Upper lobe of right lung (tissue), 1 donor: ENCODE measurements at regions not wholly inside any gene's neighbourhood (a gene's known extent, or its start where the extent isn't known, plus 50 kb on each side); places are given as distances from the start of the nearest gene placed in this dataset.

Source experiments
- ATAC-seq: fragments of 200-7000 bp; cut with Tn5 transposase; one replicate; pipeline ENCODE4 v1.9.1; 2020; ENCODE audit warnings: mild to moderate bottlenecking, moderate library complexity
- DNase-seq: peaks from one replicate; pipeline ENCODE4 v3.0.0-alpha.2; 2020
- H3K27ac ChIP-seq: fragments of 200-600 bp; one replicate; pipeline ENCODE4 v1.8.0; 2022
- H3K27me3 ChIP-seq: fragments of 200-600 bp; one replicate; pipeline ENCODE4 v1.8.0; 2022; ENCODE audit warnings: mild to moderate bottlenecking
- H3K36me3 ChIP-seq: fragments of 200-600 bp; one replicate; pipeline ENCODE4 v1.8.0; 2022
- H3K4me1 ChIP-seq: fragments of 200-600 bp; one replicate; pipeline ENCODE4 v1.8.0; 2022
- H3K4me3 ChIP-seq: fragments of 200-600 bp; one replicate; pipeline ENCODE4 v1.8.0; 2022; ENCODE audit warnings: mild to moderate bottlenecking
- H3K9me3 ChIP-seq: fragments of 200-600 bp; one replicate; pipeline ENCODE4 v1.8.0; 2022
- CTCF ChIP-seq: fragments of 200-600 bp; IDR thresholded peaks from one replicate; pipeline ENCODE4 v1.8.0; 2022; ENCODE audit warnings: antibody characterized with exemption
- intact Hi-C: fragments of 100-400 bp; cut with DNase I; formaldehyde crosslinking; loops from one replicate; pipeline ENCODE4 v1.11.0; 2022
- donor health status: DM: no; HTN: yes; CAD: no; lungs with severe emphysema.

GRCh38 chr1:96157101-96157500 lies 564.5 kb upstream of the PTBP2 start:
- H3K27ac ChIP-seq, result no peak overlapping the region
- H3K4me3 ChIP-seq, result no peak overlapping the region
- ATAC-seq (no peak), DNase-seq (no peak)
- H3K36me3 ChIP-seq, result no peaks in the 10 kb centered on the region
- intact Hi-C loops, result no loop called here
- H3K9me3 ChIP-seq, result peaks cover 4% of the 10 kb centered on the region
- no peak for TF ChIP-seq CTCF
- H3K27me3 ChIP-seq, result no peaks in the 10 kb centered on the region
- no peaks in the 10 kb centered on the region for H3K4me1 ChIP-seq

GRCh38 chr1:96159379-96159778 lies 562.2 kb upstream of the PTBP2 start:
- no peak for DNase-seq
- no peak for TF ChIP-seq CTCF

GRCh38 chr1:96164053-96164452 lies 557.5 kb upstream of the PTBP2 start:
- Histone ChIP-seq H3K27ac (no peak overlapping the region), H3K9me3 (no peaks in the 10 kb centered on the region), H3K27me3 (no peaks in the 10 kb centered on the region), H3K4me1 (no peaks in the 10 kb centered on the region), H3K36me3 (no peaks in the 10 kb centered on the region), H3K4me3 (no peak overlapping the region)
- DNase-seq (no peak), ATAC-seq (no peak)
- TF ChIP-seq CTCF, result no peak
- intact Hi-C loops, result no loop called here

More at GRCh38 chr1:96159379-96159778, 562.2 kb upstream of the PTBP2 start:
- Histone ChIP-seq H3K27me3 (no peaks in the 10 kb centered on the region), H3K4me3 (no peak overlapping the region), H3K4me1 (no peaks in the 10 kb centered on the region), H3K27ac (no peak overlapping the region), H3K36me3 (no peaks in the 10 kb centered on the region), H3K9me3 (no peaks in the 10 kb centered on the region)
- ATAC-seq, result no peak
- intact Hi-C loops, result no loop called here

DNA sequence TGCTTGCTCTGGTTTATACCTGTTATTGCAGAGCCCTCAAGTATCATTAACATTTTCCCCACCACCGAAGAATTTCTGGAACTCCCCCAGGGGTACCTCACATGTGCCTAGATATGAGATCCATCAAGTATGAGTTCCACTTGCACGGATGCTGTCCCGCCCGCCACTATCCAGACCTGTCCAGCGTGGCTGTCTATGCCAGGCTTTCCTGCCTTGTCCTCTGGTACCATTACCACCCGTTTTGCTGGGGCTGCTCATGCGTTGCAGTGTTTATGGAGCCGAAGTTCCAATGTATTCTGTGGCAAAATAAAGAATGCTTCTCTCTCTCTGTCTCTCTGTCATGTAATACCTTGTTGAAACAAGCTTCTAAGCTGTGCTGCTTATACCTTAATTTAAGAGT lies 543.5 kb upstream of the PTBP2 start:
- Histone ChIP-seq H3K4me3 (no peak overlapping the region), H3K4me1 (no peaks in the 10 kb centered on the region), H3K27ac (no peak overlapping the region), H3K9me3 (no peaks in the 10 kb centered on the region), H3K27me3 (no peaks in the 10 kb centered on the region), H3K36me3 (no peaks in the 10 kb centered on the region)
- DNase-seq, result no peak
- TF ChIP-seq CTCF, result no peak
- ATAC-seq, result no peak
- intact Hi-C loops, result no loop called here

GRCh38 chr1:96183485-96183884 lies 538.1 kb upstream of the PTBP2 start:
- no peak overlapping the region for H3K27ac ChIP-seq
- no peak for DNase-seq
- no peak for ATAC-seq
- H3K4me1 ChIP-seq, result no peaks in the 10 kb centered on the region
- intact Hi-C loops, result no loop called here
- H3K36me3 ChIP-seq, result no peaks in the 10 kb centered on the region
- H3K9me3 ChIP-seq, result no peaks in the 10 kb centered on the region
- H3K4me3 ChIP-seq, result no peak overlapping the region
- no peak for TF ChIP-seq CTCF
- H3K27me3 ChIP-seq, result no peaks in the 10 kb centered on the region

DNA sequence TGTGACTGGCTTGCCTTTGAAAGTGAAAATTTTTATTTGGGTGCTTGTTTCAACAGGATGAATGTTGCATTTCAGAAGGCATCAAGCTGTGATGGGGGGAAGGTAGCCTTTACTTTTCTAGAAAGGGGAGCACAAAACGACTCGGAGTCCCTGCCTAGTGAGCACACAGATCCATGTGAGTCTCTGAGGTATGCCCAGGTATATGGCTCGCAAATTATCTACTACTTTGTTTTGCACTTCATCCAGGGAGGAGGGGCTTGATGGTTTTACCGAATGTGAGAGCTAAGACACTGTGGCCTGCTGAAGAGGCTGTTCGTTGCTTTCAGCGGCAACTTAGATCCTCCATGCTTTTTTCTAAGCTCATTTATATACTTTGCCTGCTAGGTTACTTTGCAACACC lies 537.7 kb upstream of the PTBP2 start:
- no peak for ATAC-seq
- no peaks in the 10 kb centered on the region for H3K27me3 ChIP-seq
- no peaks in the 10 kb centered on the region for H3K36me3 ChIP-seq
- H3K27ac ChIP-seq, result no peak overlapping the region
- DNase-seq, result no peak
- no peaks in the 10 kb centered on the region for H3K4me1 ChIP-seq
- intact Hi-C loops, result no loop called here
- H3K4me3 ChIP-seq, result no peak overlapping the region
- no peaks in the 10 kb centered on the region for H3K9me3 ChIP-seq
- TF ChIP-seq CTCF, result no peak
